DMS 273 (cell line): ENCODE measurements at regions not wholly inside any gene's neighbourhood (a gene's known extent, or its start where the extent isn't known, plus 50 kb on each side); places are given as distances from the start of the nearest gene placed in this dataset.

ENCODE experiments used
- DNase-seq: peaks from one replicate; lab custom pipeline; 2025; ENCODE audit not compliant: unreplicated experiment; lab: John Stamatoyannopoulos, UW

GRCh38 chr1:230517326-230517725 is 91.2 kb upstream of the PGBD5 start:
- DNase-seq = no peak

- DNase-seq = no peak
Measured at GRCh38 chr1:230516889-230517288, 90.8 kb upstream of the PGBD5 start.

GRCh38 chr1:230515451-230516145 is 89.5 kb upstream of the PGBD5 start:
- no peak for DNase-seq

GRCh38 chr1:230510496-230510895 is 84.4 kb upstream of the PGBD5 start:
- DNase-seq = no peak

GRCh38 chr1:230509281-230509977 is 83.3 kb upstream of the PGBD5 start:
- peak; percentile 47 for DNase-seq

- DNase-seq = peak; percentile 79
Measured at GRCh38 chr1:230507666-230508402, 81.7 kb upstream of the PGBD5 start.

- no peak for DNase-seq
Measured at GRCh38 chr1:230507236-230507635, 81.1 kb upstream of the PGBD5 start.

GRCh38 chr1:230506451-230506850 is 80.3 kb upstream of the PGBD5 start:
- DNase-seq = no peak

GRCh38 chr1:230504310-230504709 is 78.2 kb upstream of the PGBD5 start:
- DNase-seq = no peak

- no peak for DNase-seq
Measured at GRCh38 chr1:230503726-230504125, 77.6 kb upstream of the PGBD5 start.

- no peak for DNase-seq
Measured at GRCh38 chr1:230502996-230503395, 76.9 kb upstream of the PGBD5 start.

- DNase-seq = no peak
Measured at GRCh38 chr1:230502306-230502705, 76.2 kb upstream of the PGBD5 start.

- no peak for DNase-seq
Measured at GRCh38 chr1:230501849-230502248, 75.7 kb upstream of the PGBD5 start.

- DNase-seq = no peak
Measured at GRCh38 chr1:230501242-230501641, 75.1 kb upstream of the PGBD5 start.

GRCh38 chr1:230500063-230500462 is 73.9 kb upstream of the PGBD5 start:
- no peak for DNase-seq

- DNase-seq = no peak
Measured at GRCh38 chr1:230499496-230499895, 73.4 kb upstream of the PGBD5 start.

GRCh38 chr1:230498704-230499103 is 72.6 kb upstream of the PGBD5 start:
- DNase-seq = no peak

- no peak for DNase-seq
Measured at GRCh38 chr1:230496451-230496850, 70.3 kb upstream of the PGBD5 start.

GRCh38 chr1:230495891-230496385 is 69.8 kb upstream of the PGBD5 start:
- DNase-seq = no peak

- DNase-seq = peak; percentile 38
Measured at GRCh38 chr1:230495076-230495475, 68.9 kb upstream of the PGBD5 start.

- no peak for DNase-seq
Measured at GRCh38 chr1:230494514-230494913, 68.4 kb upstream of the PGBD5 start.

GRCh38 chr1:230494026-230494425 is 67.9 kb upstream of the PGBD5 start:
- no peak for DNase-seq
